Neural cell (in vitro differentiated cells): ENCODE measurements at regions not wholly inside any gene's neighbourhood (a gene's known extent, or its start where the extent isn't known, plus 50 kb on each side); places are given as distances from the start of the nearest gene placed in this dataset.
A peak's percentile ranks its signal among the peaks of the same experiment; 100 is the strongest.

Source experiments
- H2AFZ ChIP-seq: fragments of 200-600, 300-800 bp; sonication (generic), shearing (Covaris generic); 2 replicates; pipeline ENCODE4 v1.6.0; 2014; ENCODE audit warnings: low read depth, mild to moderate bottlenecking, antibody characterized with exemption, low read length, moderate library complexity
- H3F3A ChIP-seq: fragments of 200-600 bp; shearing (Covaris generic); 2 replicates; pipeline ENCODE4 v1.6.1; 2016; ENCODE audit warnings: mild to moderate bottlenecking, moderate library complexity, mixed read lengths, antibody characterized with exemption, low read length; ENCODE audit not compliant: insufficient read depth, poor library complexity, severe bottlenecking
- H3K27ac ChIP-seq: fragments of 200-600, 300-800 bp; sonication (generic), shearing (Covaris generic); 2 replicates; pipeline ENCODE4 v1.5.1; 2014; ENCODE audit warnings: mild to moderate bottlenecking, low read length, moderate library complexity
- H3K27me3 ChIP-seq: fragments of 300-800, 200-600 bp; sonication (generic), shearing (Covaris generic); 2 replicates; pipeline ENCODE4 v1.6.0; 2014; ENCODE audit warnings: mild to moderate bottlenecking, low read depth, low read length, moderate library complexity; ENCODE audit not compliant: insufficient read depth
- H3K36me3 ChIP-seq: fragments of 300-800, 200-600 bp; sonication (generic), shearing (Covaris generic); 2 replicates; pipeline ENCODE4 v1.5.1; 2014; ENCODE audit warnings: mild to moderate bottlenecking, antibody characterized with exemption, low read length, moderate library complexity; ENCODE audit not compliant: insufficient read depth
- H3K4me2 ChIP-seq: fragments of 300-800, 200-600 bp; sonication (generic), shearing (Covaris generic); 2 replicates; pipeline ENCODE4 v1.6.0; 2014; ENCODE audit warnings: mild to moderate bottlenecking, low read length
- H3K4me3 ChIP-seq: fragments of 300-800, 200-600 bp; sonication (generic), shearing (Covaris generic); 2 replicates; pipeline ENCODE4 v1.5.1; 2014; ENCODE audit warnings: mild to moderate bottlenecking, low read length, moderate library complexity
- H3K79me2 ChIP-seq: fragments of 200-600 bp; shearing (Covaris generic); replicated peaks from 2 replicates; pipeline ENCODE4 v1.6.0; 2014; ENCODE audit warnings: mild to moderate bottlenecking, low read length, moderate library complexity; ENCODE audit not compliant: insufficient read depth
- H3K9ac ChIP-seq: fragments of 300-800, 200-600 bp; sonication (generic), shearing (Covaris generic); 2 replicates; pipeline ENCODE4 v1.6.1; 2016; ENCODE audit warnings: mild to moderate bottlenecking, low read length, mixed read lengths
- H3K9me2 ChIP-seq: fragments of 200-600 bp; shearing (Covaris generic); 2 replicates; pipeline ENCODE4 v1.6.1; 2016; ENCODE audit warnings: mild to moderate bottlenecking, low read length, mixed read lengths; ENCODE audit not compliant: insufficient read depth
- H3K9me3 ChIP-seq: fragments of 200-600, 300-800 bp; sonication (generic), shearing (Covaris generic); 2 replicates; pipeline ENCODE4 v1.6.1; 2016; ENCODE audit warnings: mild to moderate bottlenecking, mixed run types, low read length, moderate library complexity, mixed read lengths
- H4K20me1 ChIP-seq: fragments of 200-600 bp; shearing (Covaris generic); 2 replicates; pipeline ENCODE4 v1.6.1; 2016; ENCODE audit warnings: mild to moderate bottlenecking, mixed run types; ENCODE audit not compliant: insufficient read depth
- CTCF ChIP-seq: fragments of 450-650 bp; IDR thresholded peaks from 2 replicates; pipeline ENCODE4 v1.5.1; 2014; ENCODE audit warnings: antibody characterized with exemption, mild to moderate bottlenecking, moderate library complexity; ENCODE audit not compliant: poor library complexity, severe bottlenecking
- EP300 ChIP-seq: fragments of 450-650 bp; conservative IDR thresholded peaks from 2 replicates; pipeline ENCODE4 v1.6.1; 2014; ENCODE audit warnings: antibody characterized with exemption, mild to moderate bottlenecking, moderate library complexity; ENCODE audit not compliant: poor library complexity, severe bottlenecking
- EZH2 ChIP-seq: fragments of 200-600, 300-800 bp; shearing (Covaris generic), sonication (generic); IDR thresholded peaks from 2 replicates; pipeline ENCODE4 v1.6.1; 2014; ENCODE audit warnings: antibody characterized with exemption, low read length, borderline replicate concordance, mild to moderate bottlenecking; ENCODE audit not compliant: insufficient read depth, poor library complexity, severe bottlenecking
- MXI1 ChIP-seq: fragments of 450-650 bp; conservative IDR thresholded peaks from 2 replicates; pipeline ENCODE4 v1.6.1; 2014; ENCODE audit warnings: antibody characterized with exemption, mild to moderate bottlenecking; ENCODE audit not compliant: poor library complexity, severe bottlenecking
- POLR2AphosphoS5 ChIP-seq: IDR thresholded peaks from 2 replicates; pipeline ENCODE4 v1.6.1; 2012
- RAD21 ChIP-seq: fragments of 450-650 bp; conservative IDR thresholded peaks from 2 replicates; pipeline ENCODE4 v1.6.1; 2014; ENCODE audit warnings: antibody characterized with exemption, mild to moderate bottlenecking, moderate library complexity
- SMC3 ChIP-seq: fragments of 450-650 bp; conservative IDR thresholded peaks from 2 replicates; pipeline ENCODE4 v1.6.1; 2014; ENCODE audit warnings: antibody characterized with exemption, mild to moderate bottlenecking, moderate library complexity; ENCODE audit not compliant: poor library complexity
- TAF1 ChIP-seq: IDR thresholded peaks from 2 replicates; pipeline ENCODE4 v1.6.1; 2012; ENCODE audit warnings: low read depth
- TF ChIP-seq, protein P1 (sequence below): IDR thresholded peaks from 2 replicates; pipeline ENCODE4 v1.6.1; 2012; ENCODE audit warnings: borderline replicate concordance

DNA sequence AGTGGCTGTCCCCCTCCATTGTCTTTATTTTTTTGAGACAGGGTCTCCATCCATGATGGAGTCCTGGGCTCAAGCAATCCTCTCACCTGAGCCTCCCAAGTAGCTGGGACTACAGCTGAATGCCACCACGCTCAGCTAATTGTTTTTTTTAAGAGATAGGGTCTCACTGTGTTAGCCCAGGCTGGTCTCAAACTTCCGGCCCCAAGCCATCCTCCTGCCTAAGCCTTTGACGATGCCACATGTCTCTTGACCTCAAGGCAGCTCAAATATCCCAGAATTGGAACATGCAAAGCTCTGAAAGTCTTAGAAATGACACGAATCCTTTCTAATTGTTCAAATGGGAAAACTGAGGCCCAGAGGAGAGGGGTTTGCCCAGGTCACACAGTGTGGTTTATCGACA lies 75.4 kb upstream of the ZNF423 start:
- H3K36me3 ChIP-seq: no peaks in the 10 kb centered on the region
- no peaks in the 10 kb centered on the region for H3K27me3 ChIP-seq
- no peak for TF ChIP-seq CTCF
- no peak for TF ChIP-seq EZH2
- TF ChIP-seq, protein P1, sequence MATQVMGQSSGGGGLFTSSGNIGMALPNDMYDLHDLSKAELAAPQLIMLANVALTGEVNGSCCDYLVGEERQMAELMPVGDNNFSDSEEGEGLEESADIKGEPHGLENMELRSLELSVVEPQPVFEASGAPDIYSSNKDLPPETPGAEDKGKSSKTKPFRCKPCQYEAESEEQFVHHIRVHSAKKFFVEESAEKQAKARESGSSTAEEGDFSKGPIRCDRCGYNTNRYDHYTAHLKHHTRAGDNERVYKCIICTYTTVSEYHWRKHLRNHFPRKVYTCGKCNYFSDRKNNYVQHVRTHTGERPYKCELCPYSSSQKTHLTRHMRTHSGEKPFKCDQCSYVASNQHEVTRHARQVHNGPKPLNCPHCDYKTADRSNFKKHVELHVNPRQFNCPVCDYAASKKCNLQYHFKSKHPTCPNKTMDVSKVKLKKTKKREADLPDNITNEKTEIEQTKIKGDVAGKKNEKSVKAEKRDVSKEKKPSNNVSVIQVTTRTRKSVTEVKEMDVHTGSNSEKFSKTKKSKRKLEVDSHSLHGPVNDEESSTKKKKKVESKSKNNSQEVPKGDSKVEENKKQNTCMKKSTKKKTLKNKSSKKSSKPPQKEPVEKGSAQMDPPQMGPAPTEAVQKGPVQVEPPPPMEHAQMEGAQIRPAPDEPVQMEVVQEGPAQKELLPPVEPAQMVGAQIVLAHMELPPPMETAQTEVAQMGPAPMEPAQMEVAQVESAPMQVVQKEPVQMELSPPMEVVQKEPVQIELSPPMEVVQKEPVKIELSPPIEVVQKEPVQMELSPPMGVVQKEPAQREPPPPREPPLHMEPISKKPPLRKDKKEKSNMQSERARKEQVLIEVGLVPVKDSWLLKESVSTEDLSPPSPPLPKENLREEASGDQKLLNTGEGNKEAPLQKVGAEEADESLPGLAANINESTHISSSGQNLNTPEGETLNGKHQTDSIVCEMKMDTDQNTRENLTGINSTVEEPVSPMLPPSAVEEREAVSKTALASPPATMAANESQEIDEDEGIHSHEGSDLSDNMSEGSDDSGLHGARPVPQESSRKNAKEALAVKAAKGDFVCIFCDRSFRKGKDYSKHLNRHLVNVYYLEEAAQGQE: no peak
- no peak for TF ChIP-seq POLR2AphosphoS5
- TF ChIP-seq SMC3: no peak
- H3K9me2 ChIP-seq: no peaks in the 10 kb centered on the region
- no peak overlapping the region for H3K9ac ChIP-seq
- no peak overlapping the region for H3K4me2 ChIP-seq
- H3K79me2 ChIP-seq: no peaks in the 10 kb centered on the region
- H3K27ac ChIP-seq: no peak overlapping the region
- H3K9me3 ChIP-seq: no peaks in the 10 kb centered on the region
- no peaks in the 10 kb centered on the region for H3F3A ChIP-seq
- H3K4me3 ChIP-seq: no peak overlapping the region
- H4K20me1 ChIP-seq: no peaks in the 10 kb centered on the region
- H2AFZ ChIP-seq: no peak overlapping the region

DNA sequence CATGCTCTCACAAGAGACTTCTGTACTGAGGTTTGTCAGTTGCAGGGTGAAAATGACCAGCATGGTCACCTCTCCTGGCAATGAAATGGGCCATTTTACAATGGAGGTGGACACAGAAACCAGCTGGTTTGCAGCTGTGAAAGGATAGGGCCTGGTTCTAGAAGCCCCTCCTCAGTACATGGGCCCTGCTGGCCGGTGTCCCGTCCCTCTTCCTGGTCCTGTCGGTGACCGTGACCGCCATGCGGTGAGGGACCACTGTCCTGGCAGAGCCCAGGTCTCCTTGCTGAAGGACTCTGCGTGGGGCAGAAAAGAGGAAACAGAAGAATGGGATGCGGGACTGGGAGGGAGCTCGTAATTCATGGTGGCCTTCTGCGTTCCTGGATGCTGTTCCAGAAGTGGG lies 76.0 kb upstream of the ZNF423 start:
- Histone ChIP-seq H3K4me3 (no peak overlapping the region), H2AFZ (no peak overlapping the region), H3K9ac (no peak overlapping the region), H3K79me2 (no peaks in the 10 kb centered on the region), H3K27me3 (no peaks in the 10 kb centered on the region), H3F3A (no peaks in the 10 kb centered on the region), H3K27ac (no peak overlapping the region), H3K36me3 (no peaks in the 10 kb centered on the region), H4K20me1 (no peaks in the 10 kb centered on the region), H3K9me2 (no peaks in the 10 kb centered on the region), H3K4me2 (no peak overlapping the region), H3K9me3 (no peaks in the 10 kb centered on the region)
- no peak for TF ChIP-seq MXI1
- TF ChIP-seq RAD21: no peak
- no peak for TF ChIP-seq EP300

GRCh38 chr16:49932434-49932833 lies 76.5 kb upstream of the ZNF423 start:
- no peaks in the 10 kb centered on the region for H3K9me2 ChIP-seq
- TF ChIP-seq POLR2AphosphoS5 (peak; percentile 29), TAF1 (no peak), EP300 (peak; percentile 63)
- H3K9ac ChIP-seq: no peak overlapping the region

More at GRCh38 chr16:49932434-49932833, 76.5 kb upstream of the ZNF423 start:
- no peak overlapping the region for H2AFZ ChIP-seq
- no peaks in the 10 kb centered on the region for H4K20me1 ChIP-seq
- no peak overlapping the region for H3K4me2 ChIP-seq
- no peak overlapping the region for H3K27ac ChIP-seq
- no peaks in the 10 kb centered on the region for H3F3A ChIP-seq
- no peaks in the 10 kb centered on the region for H3K36me3 ChIP-seq
- no peak overlapping the region for H3K4me3 ChIP-seq
- H3K79me2 ChIP-seq: no peaks in the 10 kb centered on the region
- no peaks in the 10 kb centered on the region for H3K27me3 ChIP-seq
- H3K9me3 ChIP-seq: no peaks in the 10 kb centered on the region
